ENCODE measurements at regions not wholly inside any gene's neighbourhood (a gene's known extent, or its start where the extent isn't known, plus 50 kb on each side); places are given as distances from the start of the nearest gene placed in this dataset.

DNA sequence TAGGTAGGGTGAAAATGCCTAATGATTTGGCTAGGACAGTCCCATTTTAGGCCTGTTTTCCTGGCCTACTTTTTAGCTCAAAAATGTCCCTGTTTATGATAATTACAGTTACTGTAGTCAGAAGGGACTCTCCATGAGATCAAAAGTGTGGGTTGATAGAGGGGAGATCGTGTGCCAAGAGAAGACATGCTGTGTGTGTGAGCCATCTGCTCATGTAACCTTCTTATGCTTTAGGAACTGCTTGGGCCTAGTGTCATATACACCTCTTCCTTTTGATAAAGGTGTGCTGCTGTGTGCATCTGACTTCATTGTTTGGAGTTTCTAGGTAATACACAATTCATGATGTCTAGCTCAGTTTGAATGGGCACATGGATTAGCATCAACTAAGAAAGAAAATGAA, 786.5 kb downstream of the PDCD6IP start:
- Histone ChIP-seq H3K4me1 (no peaks in the 10 kb centered on the region), H3K4me3 (no peak overlapping the region), H3K27ac (no peak overlapping the region), H3K36me3 (no peaks in the 10 kb centered on the region), H3K27me3 (no peaks in the 10 kb centered on the region), H3K9me3 (peaks cover 0 to 3% (median 0%) of the 10 kb centered on the region in 4 donors)
- intact Hi-C loops (cut with DNase I) = no loop called here
- TF ChIP-seq POLR2AphosphoS5 (IDR thresholded peaks at IDR 0.05) (no peak), POLR2A (IDR thresholded peaks at IDR 0.05) (no peak), CTCF (IDR thresholded peaks at IDR 0.05) (no peak), EP300 (IDR thresholded peaks at IDR 0.05) (no peak)
- DNase-seq = no peak
- WGBS, 2 donors = 10 to 49% methylated on average over 1 of the region's 1 CpG

DNA sequence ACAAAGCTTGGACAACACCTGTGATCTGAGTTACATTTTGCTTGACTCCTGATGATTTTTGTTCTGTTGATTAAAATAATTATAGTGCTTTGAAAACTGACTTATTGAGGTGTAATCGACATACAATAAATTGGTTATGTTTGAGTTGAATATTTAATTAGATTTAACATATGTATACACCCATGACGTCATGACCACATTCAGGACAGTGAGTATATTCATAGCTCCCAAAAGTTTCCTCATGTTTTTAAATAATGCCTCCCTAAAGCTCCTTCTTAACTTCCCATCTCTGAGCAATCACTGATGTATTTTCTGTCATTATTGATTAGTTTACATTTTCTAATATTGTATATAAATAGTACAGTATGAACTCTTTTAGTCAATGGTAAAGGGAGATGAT, 801.2 kb downstream of the PDCD6IP start:
- intact Hi-C loops (cut with DNase I) = no loop called here
- Histone ChIP-seq H3K4me3 (no peak overlapping the region), H3K36me3 (no peaks in the 10 kb centered on the region), H3K27me3 (no peaks in the 10 kb centered on the region), H3K4me1 (no peaks in the 10 kb centered on the region), H3K27ac (no peak overlapping the region), H3K9me3 (no peaks in the 10 kb centered on the region)
- WGBS, 2 donors = 73 to 85% methylated on average over 2 of the region's 2 CpGs
- no peak for DNase-seq
- no peak for TF ChIP-seq POLR2AphosphoS5 (IDR thresholded peaks at IDR 0.05)
- TF ChIP-seq POLR2A (IDR thresholded peaks at IDR 0.05) = no peak
- no peak for TF ChIP-seq EP300 (IDR thresholded peaks at IDR 0.05)
- no peak for TF ChIP-seq CTCF (IDR thresholded peaks at IDR 0.05)

DNA sequence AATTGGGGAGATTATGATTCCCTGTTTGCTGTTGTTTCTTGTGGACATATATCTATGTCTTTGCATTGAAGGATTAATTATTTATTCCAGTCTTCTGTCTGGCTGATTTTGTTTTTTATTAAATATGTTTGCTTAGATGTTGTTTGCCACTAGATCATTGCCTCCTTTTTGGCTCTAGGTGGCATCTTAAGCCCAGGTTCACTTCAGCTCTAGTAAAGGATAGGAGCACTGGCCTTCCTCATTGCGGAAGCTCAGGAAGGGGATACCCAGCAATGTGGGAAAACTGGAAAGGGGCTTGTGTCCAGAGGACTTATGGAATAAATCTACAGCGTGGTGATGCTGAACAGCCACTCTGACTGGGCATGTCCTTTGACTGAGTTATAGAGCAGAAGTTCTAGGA, 821.6 kb downstream of the PDCD6IP start:
- H3K27ac ChIP-seq = no peak overlapping the region
- no peaks in the 10 kb centered on the region for H3K27me3 ChIP-seq
- no peaks in the 10 kb centered on the region for H3K4me1 ChIP-seq
- H3K36me3 ChIP-seq = no peaks in the 10 kb centered on the region
- peaks cover 0 to 10% (median 0%) of the 10 kb centered on the region in 4 donors for H3K9me3 ChIP-seq
- intact Hi-C loops (cut with DNase I) = no loop called here
- H3K4me3 ChIP-seq = no peak overlapping the region
- TF ChIP-seq POLR2A (IDR thresholded peaks at IDR 0.05) (no peak), EP300 (IDR thresholded peaks at IDR 0.05) (no peak), POLR2AphosphoS5 (IDR thresholded peaks at IDR 0.05) (no peak), CTCF (IDR thresholded peaks at IDR 0.05) (no peak)
- WGBS, 2 donors = 76 to 79% methylated on average over 2 of the region's 2 CpGs
- DNase-seq = no peak

DNA sequence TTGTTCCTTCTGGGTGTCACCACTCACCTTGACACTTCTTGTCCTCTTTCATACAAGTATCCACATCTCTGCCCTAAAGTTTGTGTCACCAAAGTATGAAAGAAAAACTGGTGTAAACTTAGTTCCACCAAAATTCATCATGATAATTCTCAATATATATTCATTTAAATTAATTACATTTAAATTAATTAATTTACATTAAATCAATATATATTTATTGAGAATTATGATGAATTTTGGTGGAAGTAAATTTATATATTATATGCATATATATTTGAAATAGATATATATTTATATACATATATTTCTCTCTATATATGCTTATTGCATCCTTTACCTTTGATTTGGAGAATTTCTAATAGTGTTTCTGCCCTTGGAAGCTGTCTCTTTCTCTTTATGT, 828.3 kb downstream of the PDCD6IP start:
- Histone ChIP-seq H3K27me3 (no peaks in the 10 kb centered on the region), H3K36me3 (no peaks in the 10 kb centered on the region), H3K4me3 (no peak overlapping the region), H3K4me1 (no peaks in the 10 kb centered on the region), H3K9me3 (peaks cover 0 to 9% (median 0%) of the 10 kb centered on the region in 4 donors), H3K27ac (no peak overlapping the region)
- intact Hi-C loops (cut with DNase I) = no loop called here
- DNase-seq = no peak
- TF ChIP-seq POLR2A (IDR thresholded peaks at IDR 0.05) = no peak
- TF ChIP-seq POLR2AphosphoS5 (IDR thresholded peaks at IDR 0.05) = no peak
- no peak for TF ChIP-seq EP300 (IDR thresholded peaks at IDR 0.05)
- TF ChIP-seq CTCF (IDR thresholded peaks at IDR 0.05) = no peak

GRCh38 chr3:34634939-34635338, 836.5 kb downstream of the PDCD6IP start:
- 80 to 81% methylated on average over 6 of the region's 6 CpGs for WGBS, 2 donors
- H3K27me3 ChIP-seq = no peaks in the 10 kb centered on the region

More at GRCh38 chr3:34634939-34635338, 836.5 kb downstream of the PDCD6IP start:
- intact Hi-C loops (cut with DNase I) = no loop called here
- Histone ChIP-seq H3K36me3 (no peaks in the 10 kb centered on the region), H3K4me1 (no peaks in the 10 kb centered on the region), H3K27ac (no peak overlapping the region), H3K9me3 (no peaks in the 10 kb centered on the region), H3K4me3 (no peak overlapping the region)
- no peak for TF ChIP-seq EP300 (IDR thresholded peaks at IDR 0.05)
- TF ChIP-seq CTCF (IDR thresholded peaks at IDR 0.05) = no peak
- no peak for TF ChIP-seq POLR2A (IDR thresholded peaks at IDR 0.05)
- no peak for TF ChIP-seq POLR2AphosphoS5 (IDR thresholded peaks at IDR 0.05)
- DNase-seq = no peak

Data from sigmoid colon (tissue), 6 donors.